T-cell (primary cell): ENCODE measurements at regions not wholly inside any gene's neighbourhood (a gene's known extent, or its start where the extent isn't known, plus 50 kb on each side); places are given as distances from the start of the nearest gene placed in this dataset.

Experiments used
- ATAC-seq, 4 experiments: fragments of 200-7000 bp in 3 of 4; fragments of 150-1000 bp in 1 of 4; cut with Tn5 transposase; replicated peaks in 1 of 4; 1 replicate in 3 of 4; 2 replicates in 1 of 4; pipeline ENCODE4 v1.10.0; 2021; ENCODE audit warnings: moderate library complexity in 3 of 4, mild to moderate bottlenecking in 2 of 4, moderate number of reproducible peaks in 1 of 4
- CTCF ChIA-PET, 2 donors: fragments of 300-600 bp; sonication (Branson Sonifier 250); formaldehyde crosslinking; loops; one replicate each; lab custom pipeline; 2022; ENCODE audit warnings: antibody characterized with exemption in 2 of 2; lab: Charles Lee
- POLR2A ChIA-PET, 2 donors: fragments of 300-600 bp; sonication (Branson Sonifier 250); formaldehyde crosslinking; loops; one replicate each; lab custom pipeline; 2022; ENCODE audit warnings: antibody characterized with exemption in 2 of 2; lab: Charles Lee
- DNase-seq, 35 experiments: peaks; one replicate each; pipeline versions ENCODE4 v3.0.0 to v3.0.0-alpha.2; 2013 to 2023
- H3K27ac ChIP-seq: one replicate; pipeline ENCODE4 v1.5.1; 2013; ENCODE audit warnings: low read length
- H3K27me3 ChIP-seq, 2 experiments: replicated peaks in 1 of 2; 1 replicate in 1 of 2; 2 replicates in 1 of 2; pipeline versions ENCODE4 v1.6.1 to v1.7.0; 2013; ENCODE audit warnings: low read length in 1 of 2, mixed read lengths in 1 of 2; ENCODE audit not compliant: control insufficient read depth in 2 of 2, insufficient read depth in 2 of 2; ENCODE audit errors: extremely low read depth in 1 of 2
- H3K36me3 ChIP-seq, 2 donors: 1 replicate in 1 of 2; 2 replicates in 1 of 2; pipeline versions ENCODE4 v1.6.1 to v1.7.0; 2013; ENCODE audit warnings: low read length in 1 of 2; ENCODE audit not compliant: control insufficient read depth in 2 of 2, insufficient read depth in 1 of 2; ENCODE audit errors: extremely low read depth in 1 of 2
- H3K4me1 ChIP-seq, 2 experiments: 1 replicate in 1 of 2; 2 replicates in 1 of 2; pipeline versions ENCODE4 v1.6.1 to v1.7.0; 2013; ENCODE audit warnings: low read length in 2 of 2, mixed read lengths in 1 of 2; ENCODE audit not compliant: insufficient read depth in 2 of 2, control insufficient read depth in 1 of 2; ENCODE audit errors: extremely low read depth in 1 of 2
- H3K4me3 ChIP-seq, 2 donors: 1 replicate in 1 of 2; 2 replicates in 1 of 2; pipeline versions ENCODE4 v1.5.1 to v1.7.0; 2013; ENCODE audit warnings: mild to moderate bottlenecking in 2 of 2, low read length in 1 of 2, moderate library complexity in 1 of 2; ENCODE audit not compliant: control insufficient read depth in 1 of 2; ENCODE audit errors: extremely low read depth in 1 of 2
- H3K9me3 ChIP-seq: 2 replicates; pipeline ENCODE4 v1.7.0; 2013
- H3K27ac Mint-ChIP-seq, 2 donors: one replicate each; pipeline ENCODE4 v1.8.0; 2020 to 2021; ENCODE audit warnings: mild to moderate bottlenecking in 2 of 2, mixed read lengths in 2 of 2
- H3K27me3 Mint-ChIP-seq, 2 donors: one replicate each; pipeline ENCODE4 v1.8.0; 2021 to 2022; ENCODE audit warnings: mixed read lengths in 2 of 2
- H3K36me3 Mint-ChIP-seq: one replicate; pipeline ENCODE4 v1.8.0; 2021; ENCODE audit warnings: mixed read lengths
- H3K4me1 Mint-ChIP-seq, 3 donors: one replicate each; pipeline ENCODE4 v1.8.0; 2020 to 2022; ENCODE audit warnings: mixed read lengths in 3 of 3, mild to moderate bottlenecking in 1 of 3
- H3K4me3 Mint-ChIP-seq, 3 donors: one replicate each; pipeline ENCODE4 v1.8.0; 2020 to 2022; ENCODE audit warnings: mild to moderate bottlenecking in 3 of 3, mixed read lengths in 3 of 3, moderate library complexity in 3 of 3
- H3K9me3 Mint-ChIP-seq, 3 donors: one replicate each; pipeline ENCODE4 v1.8.0; 2020 to 2022; ENCODE audit warnings: mixed read lengths in 3 of 3
- WGBS: methylation state at CpG from one replicate; pipeline ENCODE4 v1.1.5; 2013; ENCODE audit warnings: missing lambda C conversion rate; ENCODE audit not compliant: insufficient coverage; 5-methylcytosine and 5-hydroxymethylcytosine counted together

DNA sequence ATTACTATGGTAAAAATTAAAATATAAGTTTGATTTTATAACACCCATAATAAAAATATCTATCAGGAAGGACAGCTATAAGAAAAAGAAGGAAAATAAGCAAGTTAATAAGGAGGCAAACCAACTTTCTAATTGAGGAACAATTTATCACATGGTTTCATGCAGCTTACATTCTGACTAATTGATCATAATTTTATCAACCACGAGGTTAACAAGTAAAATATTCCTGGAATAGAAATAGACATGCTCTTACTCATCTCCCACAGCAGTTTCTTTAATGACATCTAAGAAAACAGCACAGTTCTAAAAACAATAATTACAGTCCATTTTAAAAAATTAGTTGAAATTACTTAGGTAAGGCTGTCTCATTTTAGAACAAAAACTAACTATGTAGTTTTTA is 130.8 kb upstream of the KRR1 start:
- H3K27ac ChIP-seq: no peak overlapping the region
- WGBS: no CpG with 5 or more reads among the region's 1 CpG
- no peak overlapping the region for H3K4me3 ChIP-seq
- H3K27me3 ChIP-seq: no peaks in the 10 kb centered on the region
- H3K4me1 Mint-ChIP-seq: peaks cover 0 to 17% (median 10%) of the 10 kb centered on the region in 3 donors
- H3K27me3 Mint-ChIP-seq: peaks cover 0 to 9% of the 10 kb centered on the region in 2 donors
- H3K9me3 ChIP-seq: no peaks in the 10 kb centered on the region
- CTCF ChIA-PET: interaction anchor here in 1 of 2 donors (0.6 kb wide), 2 partner anchors 112 to 452 kb away, joined by 3 read pairs; no protein-coding TSS in a partner anchor
- H3K4me1 ChIP-seq: peaks cover 0 to 6% of the 10 kb centered on the region in 2 experiments
- no peak overlapping the region for H3K4me3 Mint-ChIP-seq
- no peaks in the 10 kb centered on the region for H3K36me3 Mint-ChIP-seq
- DNase-seq (no peak), ATAC-seq (no peak)
- H3K9me3 Mint-ChIP-seq: no peaks in the 10 kb centered on the region
- POLR2A ChIA-PET: no interaction called here
- H3K36me3 ChIP-seq: no peaks in the 10 kb centered on the region
- no peak overlapping the region for H3K27ac Mint-ChIP-seq

DNA sequence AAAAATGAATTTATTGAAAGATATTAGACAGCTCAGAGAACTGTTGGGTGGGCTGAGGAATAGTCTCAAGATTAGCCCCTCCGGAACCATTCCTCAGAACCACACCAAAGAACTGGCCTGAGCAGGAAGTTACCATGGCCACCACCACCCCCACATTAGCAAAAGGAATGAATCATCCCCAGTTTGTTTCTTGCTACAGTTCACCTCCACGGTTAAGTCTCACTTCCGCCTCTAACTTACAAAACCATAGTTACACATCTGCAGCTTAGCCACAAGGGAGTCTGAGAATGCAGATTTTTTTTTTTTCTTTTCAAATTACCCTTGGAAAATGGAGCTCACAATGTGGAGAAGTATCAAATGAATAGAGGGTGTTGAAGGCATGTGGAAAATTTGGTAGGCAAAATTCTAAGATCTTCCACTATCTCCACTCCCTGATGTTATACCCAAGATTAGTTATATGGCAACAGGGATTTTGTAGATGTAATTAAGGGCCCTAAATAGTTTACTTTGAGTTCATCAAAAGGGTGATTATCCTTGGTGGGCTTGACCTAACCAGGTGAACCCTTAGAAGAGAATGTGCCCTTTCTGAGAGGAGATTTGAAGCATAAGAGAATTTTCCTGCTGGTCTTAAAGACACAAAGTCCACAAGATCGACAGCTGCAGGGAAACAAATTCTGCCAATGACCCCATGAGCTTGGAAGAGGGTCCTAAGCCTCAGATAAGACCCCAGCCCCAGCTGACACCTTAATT is 129.8 kb upstream of the KRR1 start:
- no peaks in the 10 kb centered on the region for H3K9me3 Mint-ChIP-seq
- Histone ChIP-seq H3K36me3 (no peaks in the 10 kb centered on the region), H3K27me3 (no peaks in the 10 kb centered on the region), H3K27ac (peak overlapping the region; percentile 31), H3K4me1 (peaks cover 0 to 6% of the 10 kb centered on the region in 2 experiments), H3K9me3 (no peaks in the 10 kb centered on the region), H3K4me3 (no peak overlapping the region)
- H3K4me3 Mint-ChIP-seq: no peak overlapping the region
- H3K36me3 Mint-ChIP-seq: no peaks in the 10 kb centered on the region
- H3K27ac Mint-ChIP-seq: no peak overlapping the region
- peaks cover 0 to 17% (median 10%) of the 10 kb centered on the region in 3 donors for H3K4me1 Mint-ChIP-seq
- ChIA-PET CTCF (interaction anchor here in 1 of 2 donors (0.7 kb wide), 1 partner anchor 13 kb away, joined by 3 read pairs; no protein-coding TSS in a partner anchor), POLR2A (interaction anchor here (0.7 kb wide), 2 partner anchors 24 to 100 kb away, joined by 3 read pairs; no protein-coding TSS in a partner anchor)
- DNase-seq (peak in 14 of 35 experiments; percentile 0 to 20 (median 2)), ATAC-seq (peak in 2 of 4 experiments; percentile 66 to 75)
- H3K27me3 Mint-ChIP-seq: peaks cover 0 to 5% of the 10 kb centered on the region in 2 donors
- WGBS: 11% methylated on average over 1 of the region's 4 CpGs

DNA sequence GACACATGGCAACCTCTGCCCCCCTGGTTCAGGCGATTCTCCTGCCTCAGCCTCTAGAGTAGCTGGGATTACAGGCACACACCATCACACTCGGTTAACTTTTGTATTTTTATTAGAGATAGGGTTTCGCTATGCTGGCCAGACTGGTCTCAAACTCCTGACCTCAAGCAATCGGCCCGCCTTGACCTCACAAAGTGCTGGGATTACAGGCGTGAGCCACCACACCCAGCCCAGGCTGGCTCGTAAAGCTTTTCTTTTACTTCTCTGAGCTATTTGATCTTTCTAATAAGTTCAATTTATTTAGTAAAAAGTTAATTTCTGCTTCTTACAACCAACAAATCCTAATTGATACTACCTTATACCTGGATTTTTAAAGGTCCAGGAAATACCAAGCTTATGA is 127.4 kb upstream of the KRR1 start:
- ATAC-seq (no peak), DNase-seq (no peak)
- no peaks in the 10 kb centered on the region for H3K36me3 ChIP-seq
- WGBS: no CpG with 5 or more reads among the region's 7 CpGs
- CTCF ChIA-PET: no interaction called here
- H3K4me3 Mint-ChIP-seq: no peak overlapping the region
- H3K9me3 ChIP-seq: no peaks in the 10 kb centered on the region
- POLR2A ChIA-PET: no interaction called here
- no peaks in the 10 kb centered on the region for H3K27me3 ChIP-seq
- peaks cover 0 to 24% (median 14%) of the 10 kb centered on the region in 3 donors for H3K4me1 Mint-ChIP-seq
- peaks cover 0 to 6% of the 10 kb centered on the region in 2 experiments for H3K4me1 ChIP-seq
- no peak overlapping the region for H3K27ac Mint-ChIP-seq
- no peak overlapping the region for H3K4me3 ChIP-seq
- H3K36me3 Mint-ChIP-seq: no peaks in the 10 kb centered on the region
- peaks cover 0 to 7% of the 10 kb centered on the region in 2 donors for H3K27me3 Mint-ChIP-seq
- no peaks in the 10 kb centered on the region for H3K9me3 Mint-ChIP-seq
- no peak overlapping the region for H3K27ac ChIP-seq

DNA sequence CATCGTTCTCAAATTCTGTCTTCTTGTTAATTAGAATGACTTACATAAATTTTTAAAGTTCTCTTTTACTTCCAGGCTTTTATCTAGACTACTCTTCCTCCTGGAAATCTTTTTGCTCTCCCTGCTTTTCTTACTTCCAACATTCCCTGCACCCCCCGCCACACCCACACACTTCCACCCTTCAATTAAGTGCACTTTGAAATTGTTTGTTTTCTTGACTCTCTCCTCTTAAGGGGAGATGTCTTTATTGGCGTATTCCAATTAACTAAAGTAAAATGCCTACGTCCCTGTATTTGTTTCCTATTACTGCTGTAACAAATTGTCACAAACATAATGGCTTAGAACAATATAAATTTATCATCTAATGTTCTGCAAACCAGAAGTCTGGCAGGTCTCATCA is 125.2 kb upstream of the KRR1 start:
- no peak overlapping the region for H3K27ac ChIP-seq
- DNase-seq (no peak), ATAC-seq (no peak)
- no peak overlapping the region for H3K4me3 Mint-ChIP-seq
- H3K36me3 Mint-ChIP-seq: no peaks in the 10 kb centered on the region
- 83% methylated on average over 2 of the region's 4 CpGs for WGBS
- no peaks in the 10 kb centered on the region for H3K9me3 Mint-ChIP-seq
- POLR2A ChIA-PET: interaction anchor here in 1 of 2 donors (1.1 kb wide), 1 partner anchor 26 kb away, joined by 3 read pairs; no protein-coding TSS in a partner anchor
- H3K4me1 ChIP-seq: peaks cover 0 to 5% of the 10 kb centered on the region in 2 experiments
- CTCF ChIA-PET: no interaction called here
- H3K27me3 ChIP-seq: no peaks in the 10 kb centered on the region
- no peak overlapping the region for H3K4me3 ChIP-seq
- H3K4me1 Mint-ChIP-seq: peaks cover 0 to 20% (median 14%) of the 10 kb centered on the region in 3 donors
- H3K36me3 ChIP-seq: no peaks in the 10 kb centered on the region
- H3K27me3 Mint-ChIP-seq: peaks cover 0 to 7% of the 10 kb centered on the region in 2 donors
- H3K9me3 ChIP-seq: no peaks in the 10 kb centered on the region
- H3K27ac Mint-ChIP-seq: no peak overlapping the region

DNA sequence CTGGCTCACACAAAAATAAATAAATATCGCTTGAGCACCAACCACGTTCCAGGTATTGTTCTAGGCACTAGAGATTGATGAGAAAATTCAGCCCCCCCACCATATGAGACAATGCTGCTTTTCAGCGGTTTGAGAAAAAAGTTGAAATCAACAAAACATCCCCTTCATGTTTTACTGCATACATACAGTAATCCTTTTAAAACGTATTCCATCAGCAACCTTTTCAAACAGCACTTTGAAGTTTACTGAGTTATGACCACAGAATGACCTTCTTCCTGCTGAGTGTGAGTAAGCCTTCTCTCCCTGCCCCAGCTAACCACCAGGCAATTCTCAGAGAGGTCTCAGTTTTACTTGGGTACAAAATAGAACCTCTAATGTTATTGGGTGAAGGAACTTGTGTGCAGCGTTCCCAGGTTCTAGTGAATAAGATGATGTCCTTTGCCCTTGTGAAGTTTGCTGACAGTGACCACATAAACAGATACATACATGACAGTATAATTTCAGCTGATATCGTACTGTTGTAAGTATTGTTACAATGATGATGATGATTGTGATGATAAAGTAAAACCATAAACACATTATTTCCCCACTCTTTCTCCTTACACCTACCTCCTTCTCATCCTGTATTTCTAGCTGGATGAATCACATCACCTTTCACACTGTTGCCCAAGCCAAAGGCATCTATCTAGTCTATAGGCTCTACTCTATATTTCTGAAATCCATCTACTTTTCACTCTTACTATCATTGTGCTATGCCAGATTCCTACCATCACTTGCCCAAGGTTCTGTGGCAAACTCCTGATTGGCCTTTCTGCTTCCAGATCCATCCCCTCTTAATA is 124.4 kb upstream of the KRR1 start:
- Histone ChIP-seq H3K36me3 (no peaks in the 10 kb centered on the region), H3K27ac (no peak overlapping the region), H3K4me3 (no peak overlapping the region), H3K27me3 (no peaks in the 10 kb centered on the region), H3K4me1 (peaks cover 0 to under 1% of the 10 kb centered on the region in 2 experiments), H3K9me3 (no peaks in the 10 kb centered on the region)
- H3K4me3 Mint-ChIP-seq: no peak overlapping the region
- POLR2A ChIA-PET: interaction anchor here in 1 of 2 donors (0.6 kb wide), 1 partner anchor 12 kb away, joined by 3 read pairs; no protein-coding TSS in a partner anchor
- CTCF ChIA-PET: no interaction called here
- WGBS: 28% methylated on average over 3 of the region's 6 CpGs
- H3K36me3 Mint-ChIP-seq: no peaks in the 10 kb centered on the region
- no peak overlapping the region for H3K27ac Mint-ChIP-seq
- ATAC-seq (peak in 1 of 4 experiments; percentile 55), DNase-seq (no peak)
- H3K4me1 Mint-ChIP-seq: peaks cover 0 to 13% (median 6%) of the 10 kb centered on the region in 3 donors
- no peaks in the 10 kb centered on the region for H3K9me3 Mint-ChIP-seq
- peaks cover 0 to 7% of the 10 kb centered on the region in 2 donors for H3K27me3 Mint-ChIP-seq
